ENCODE measurements at regions not wholly inside any gene's neighbourhood (a gene's known extent, or its start where the extent isn't known, plus 50 kb on each side); places are given as distances from the start of the nearest gene placed in this dataset.

GRCh38 chr2:103367877-103368276, 606.0 kb downstream of the TMEM182 start:
- no peak for TF ChIP-seq FOXP2 (optimal IDR thresholded peaks at IDR 0.05; ENCODE audit: borderline replicate concordance, extremely low read depth, extremely low read length, insufficient read depth)
- TF ChIP-seq SIN3A (IDR thresholded peaks at IDR 0.05; ENCODE audit: borderline replicate concordance, insufficient read depth, low read length): no peak
- TF ChIP-seq TAF1 (IDR thresholded peaks at IDR 0.05; ENCODE audit: borderline replicate concordance, insufficient read depth, low read length): no peak
- TF ChIP-seq REST (IDR thresholded peaks at IDR 0.05; ENCODE audit: insufficient read depth in 1 of 2, low read depth in 2 of 2, low read length in 2 of 2): no peak
- TF ChIP-seq POLR2AphosphoS5 (IDR thresholded peaks at IDR 0.05; ENCODE audit: low read depth, low read length): no peak

DNA sequence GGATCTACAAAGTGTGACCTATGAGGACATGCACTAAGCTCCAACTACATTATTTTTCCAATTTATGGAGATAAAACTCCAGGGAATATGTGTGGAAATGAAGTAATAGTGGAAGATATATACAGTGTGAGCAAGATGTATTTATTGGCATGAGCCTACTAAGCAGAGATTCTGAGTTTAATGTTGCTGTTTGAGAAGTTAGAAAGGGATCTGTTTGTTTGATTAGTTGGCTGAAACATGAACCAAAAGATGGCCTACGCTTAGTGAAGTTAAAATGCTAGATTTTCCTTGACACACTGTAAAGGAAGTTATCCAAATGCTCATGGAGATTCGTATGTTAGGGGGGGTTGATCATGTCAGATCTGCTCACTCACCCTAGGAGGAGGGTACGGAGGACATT, 621.7 kb downstream of the TMEM182 start:
- TF ChIP-seq POLR2AphosphoS5 (IDR thresholded peaks at IDR 0.05; ENCODE audit: low read depth, low read length): no peak
- no peak for TF ChIP-seq REST (IDR thresholded peaks at IDR 0.05; ENCODE audit: insufficient read depth in 1 of 2, low read depth in 2 of 2, low read length in 2 of 2)
- no peak for TF ChIP-seq FOXP2 (optimal IDR thresholded peaks at IDR 0.05; ENCODE audit: borderline replicate concordance, extremely low read depth, extremely low read length, insufficient read depth)
- TF ChIP-seq SIN3A (IDR thresholded peaks at IDR 0.05; ENCODE audit: borderline replicate concordance, insufficient read depth, low read length): no peak
- no peak for TF ChIP-seq TAF1 (IDR thresholded peaks at IDR 0.05; ENCODE audit: borderline replicate concordance, insufficient read depth, low read length)

DNA sequence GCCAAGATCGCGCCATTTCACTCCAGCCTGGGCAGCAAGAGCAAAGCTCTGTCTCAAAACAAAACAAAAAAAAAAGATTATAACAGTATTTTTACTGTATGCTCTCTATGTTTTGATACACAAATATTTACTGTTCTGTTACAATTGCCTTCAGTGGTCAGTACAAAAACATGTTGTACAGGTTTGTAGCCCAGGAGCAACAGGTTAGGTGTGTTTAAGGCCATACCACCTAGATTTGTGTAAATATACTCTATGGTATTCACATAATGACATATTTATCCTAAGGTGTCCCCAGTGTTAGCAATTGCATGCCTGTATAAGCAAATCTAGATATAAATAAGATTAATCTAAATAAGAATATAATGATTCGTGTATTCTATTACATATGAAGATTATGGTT, 625.0 kb downstream of the TMEM182 start:
- TF ChIP-seq POLR2AphosphoS5 (IDR thresholded peaks at IDR 0.05; ENCODE audit: low read depth, low read length) (no peak), FOXP2 (optimal IDR thresholded peaks at IDR 0.05; ENCODE audit: borderline replicate concordance, extremely low read depth, extremely low read length, insufficient read depth) (no peak), TAF1 (IDR thresholded peaks at IDR 0.05; ENCODE audit: borderline replicate concordance, insufficient read depth, low read length) (no peak), SIN3A (IDR thresholded peaks at IDR 0.05; ENCODE audit: borderline replicate concordance, insufficient read depth, low read length) (no peak), REST (IDR thresholded peaks at IDR 0.05; ENCODE audit: insufficient read depth in 1 of 2, low read depth in 2 of 2, low read length in 2 of 2) (no peak)

DNA sequence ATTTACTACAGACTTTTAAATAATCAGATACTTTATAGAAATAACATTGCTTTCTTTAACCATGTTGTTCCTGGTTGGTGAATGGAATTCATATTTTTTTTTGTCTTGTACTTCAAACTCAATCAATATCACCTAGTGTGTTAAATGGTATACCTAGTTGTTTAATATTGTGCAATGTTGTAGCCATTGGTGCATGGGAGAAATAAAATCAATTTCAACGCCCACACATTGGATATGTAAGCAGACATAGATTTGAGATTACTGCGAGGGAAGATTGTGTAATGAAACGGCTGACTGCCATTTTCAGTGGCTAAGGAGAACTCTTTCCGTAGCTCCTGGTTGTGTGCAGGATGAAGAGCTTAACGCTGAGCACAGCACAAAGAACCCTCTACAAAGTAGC, 626.1 kb downstream of the TMEM182 start:
- TF ChIP-seq REST (IDR thresholded peaks at IDR 0.05; ENCODE audit: insufficient read depth in 1 of 2, low read depth in 2 of 2, low read length in 2 of 2) (no peak), TAF1 (IDR thresholded peaks at IDR 0.05; ENCODE audit: borderline replicate concordance, insufficient read depth, low read length) (no peak), POLR2AphosphoS5 (IDR thresholded peaks at IDR 0.05; ENCODE audit: low read depth, low read length) (no peak), FOXP2 (optimal IDR thresholded peaks at IDR 0.05; ENCODE audit: borderline replicate concordance, extremely low read depth, extremely low read length, insufficient read depth) (no peak), SIN3A (IDR thresholded peaks at IDR 0.05; ENCODE audit: borderline replicate concordance, insufficient read depth, low read length) (no peak)

GRCh38 chr2:103396152-103396551, 634.3 kb downstream of the TMEM182 start:
- TF ChIP-seq POLR2AphosphoS5 (IDR thresholded peaks at IDR 0.05; ENCODE audit: low read depth, low read length) (no peak), SIN3A (IDR thresholded peaks at IDR 0.05; ENCODE audit: borderline replicate concordance, insufficient read depth, low read length) (no peak)
